ENCODE measurements at regions not wholly inside any gene's neighbourhood (a gene's known extent, or its start where the extent isn't known, plus 50 kb on each side); places are given as distances from the start of the nearest gene placed in this dataset.
A peak's percentile ranks its signal among the peaks of the same experiment; 100 is the strongest.

DNA sequence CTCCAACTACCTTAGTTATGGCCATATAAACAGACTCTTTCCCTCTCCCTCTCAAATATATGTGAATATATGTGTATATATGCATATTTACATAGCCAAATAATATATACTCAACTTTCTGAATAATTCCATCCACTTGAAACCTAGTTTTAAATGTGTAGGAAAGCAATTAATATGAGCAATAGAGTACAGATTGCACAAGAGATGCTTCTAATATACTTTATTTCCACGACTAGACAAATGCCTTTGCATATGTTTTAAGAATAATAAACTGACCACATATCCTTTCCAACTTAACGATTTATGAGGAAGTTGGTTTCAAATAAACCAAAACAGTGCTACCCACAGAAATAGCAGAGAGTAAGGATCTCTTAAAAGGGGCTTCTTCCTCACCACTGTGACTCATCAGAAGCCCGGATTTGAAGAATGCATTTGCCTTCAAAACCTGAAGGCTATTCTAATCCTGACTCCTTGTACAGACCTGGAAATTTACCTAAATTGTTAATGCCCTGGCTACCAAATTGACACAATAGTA lies 266.3 kb downstream of the AHR start:
- peak overlapping the region; percentile 2 for H3K4me2 ChIP-seq (ENCODE audit: low read length)
- Mint-ChIP-seq H3K4me3 (ENCODE audit: unreplicated experiment) (peak overlapping the region; percentile 28), H3K9me3 (ENCODE audit: unreplicated experiment) (peaks cover 15% of the 10 kb centered on the region), H3K36me3 (ENCODE audit: low read depth, unreplicated experiment) (peaks cover 2% of the 10 kb centered on the region), H3K27me3 (ENCODE audit: low read depth, unreplicated experiment) (no peaks in the 10 kb centered on the region), H3K27ac (ENCODE audit: unreplicated experiment) (peak overlapping the region; percentile 58), H3K4me1 (ENCODE audit: low read depth, unreplicated experiment) (peaks cover 11% of the 10 kb centered on the region)
- DNase-seq (ENCODE audit: low read depth) (peak; percentile 85), FAIRE-seq (peak; percentile 29)
- no peak for TF ChIP-seq EZH2 (IDR thresholded peaks at IDR 0.05; ENCODE audit: insufficient read depth, low read length)
- no peak overlapping the region for H2AFZ ChIP-seq (ENCODE audit: low read depth, low read length)
- no peaks in the 10 kb centered on the region for H3K4me1 ChIP-seq (ENCODE audit: insufficient read depth, low read length)
- no peaks in the 10 kb centered on the region for H3K79me2 ChIP-seq (ENCODE audit: insufficient read depth, low read length)
- H3K9ac ChIP-seq (ENCODE audit: low read length) = no peak overlapping the region
- no peaks in the 10 kb centered on the region for H3K9me3 ChIP-seq (ENCODE audit: insufficient read depth, low read depth, low read length)
- no peaks in the 10 kb centered on the region for H4K20me1 ChIP-seq (ENCODE audit: insufficient read depth, low read length)
- H3K36me3 ChIP-seq (ENCODE audit: insufficient read depth, low read length) = no peaks in the 10 kb centered on the region
- no peaks in the 10 kb centered on the region for H3K27me3 ChIP-seq (ENCODE audit: insufficient read depth, low read length)
- H3K4me3 ChIP-seq (ENCODE audit: insufficient read depth, low read depth, low read length) = no peak overlapping the region
- no peak overlapping the region for H3K27ac ChIP-seq (ENCODE audit: low read depth, low read length)

DNA sequence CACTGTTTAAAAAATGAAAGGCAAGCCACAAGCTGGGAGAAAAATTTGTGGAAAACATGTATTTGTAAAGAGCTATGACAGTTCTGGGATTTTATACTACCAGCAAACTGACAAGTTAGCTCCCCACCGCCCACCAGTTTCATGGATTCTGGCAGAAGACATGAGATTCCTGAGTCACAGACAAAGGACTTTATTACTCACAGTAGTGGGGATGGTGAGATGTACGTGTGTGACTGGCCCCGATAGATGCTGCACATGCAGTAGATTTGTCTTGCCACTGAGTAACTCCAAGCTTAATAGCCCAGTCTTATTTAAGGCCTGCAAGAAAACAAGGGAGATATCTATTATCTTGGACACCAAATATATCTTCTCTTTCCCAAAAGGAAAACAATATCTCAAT lies 281.7 kb downstream of the AHR start:
- TF ChIP-seq EZH2 (IDR thresholded peaks at IDR 0.05; ENCODE audit: insufficient read depth, low read length) = no peak
- TF ChIP-seq, protein P1, sequence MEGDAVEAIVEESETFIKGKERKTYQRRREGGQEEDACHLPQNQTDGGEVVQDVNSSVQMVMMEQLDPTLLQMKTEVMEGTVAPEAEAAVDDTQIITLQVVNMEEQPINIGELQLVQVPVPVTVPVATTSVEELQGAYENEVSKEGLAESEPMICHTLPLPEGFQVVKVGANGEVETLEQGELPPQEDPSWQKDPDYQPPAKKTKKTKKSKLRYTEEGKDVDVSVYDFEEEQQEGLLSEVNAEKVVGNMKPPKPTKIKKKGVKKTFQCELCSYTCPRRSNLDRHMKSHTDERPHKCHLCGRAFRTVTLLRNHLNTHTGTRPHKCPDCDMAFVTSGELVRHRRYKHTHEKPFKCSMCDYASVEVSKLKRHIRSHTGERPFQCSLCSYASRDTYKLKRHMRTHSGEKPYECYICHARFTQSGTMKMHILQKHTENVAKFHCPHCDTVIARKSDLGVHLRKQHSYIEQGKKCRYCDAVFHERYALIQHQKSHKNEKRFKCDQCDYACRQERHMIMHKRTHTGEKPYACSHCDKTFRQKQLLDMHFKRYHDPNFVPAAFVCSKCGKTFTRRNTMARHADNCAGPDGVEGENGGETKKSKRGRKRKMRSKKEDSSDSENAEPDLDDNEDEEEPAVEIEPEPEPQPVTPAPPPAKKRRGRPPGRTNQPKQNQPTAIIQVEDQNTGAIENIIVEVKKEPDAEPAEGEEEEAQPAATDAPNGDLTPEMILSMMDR (IDR thresholded peaks at IDR 0.05; ENCODE audit: insufficient read depth, low read depth, low read length) = no peak
- no peak overlapping the region for H3K4me3 ChIP-seq (ENCODE audit: insufficient read depth, low read depth, low read length)
- peak overlapping the region; percentile 5 for H3K9ac ChIP-seq (ENCODE audit: low read length)
- Mint-ChIP-seq H3K27me3 (ENCODE audit: low read depth, unreplicated experiment) (no peaks in the 10 kb centered on the region), H3K36me3 (ENCODE audit: low read depth, unreplicated experiment) (peaks cover 4% of the 10 kb centered on the region), H3K4me1 (ENCODE audit: low read depth, unreplicated experiment) (peaks cover 39% of the 10 kb centered on the region), H3K27ac (ENCODE audit: unreplicated experiment) (peak overlapping the region; percentile 19), H3K4me3 (ENCODE audit: unreplicated experiment) (no peak overlapping the region), H3K9me3 (ENCODE audit: unreplicated experiment) (peaks cover 18% of the 10 kb centered on the region)
- H3K9me3 ChIP-seq (ENCODE audit: insufficient read depth, low read depth, low read length) = no peaks in the 10 kb centered on the region
- DNase-seq (ENCODE audit: low read depth) (peak; percentile 98), FAIRE-seq (peak; percentile 90)
- no peaks in the 10 kb centered on the region for H3K36me3 ChIP-seq (ENCODE audit: insufficient read depth, low read length)
- peaks cover 14% of the 10 kb centered on the region for H3K4me1 ChIP-seq (ENCODE audit: insufficient read depth, low read length)
- H3K79me2 ChIP-seq (ENCODE audit: insufficient read depth, low read length) = no peaks in the 10 kb centered on the region
- no peaks in the 10 kb centered on the region for H4K20me1 ChIP-seq (ENCODE audit: insufficient read depth, low read length)
- peak overlapping the region; percentile 41 for H3K4me2 ChIP-seq (ENCODE audit: low read length)
- H2AFZ ChIP-seq (ENCODE audit: low read depth, low read length) = no peak overlapping the region
- H3K27me3 ChIP-seq (ENCODE audit: insufficient read depth, low read length) = no peaks in the 10 kb centered on the region
- no peak overlapping the region for H3K27ac ChIP-seq (ENCODE audit: low read depth, low read length)

DNA sequence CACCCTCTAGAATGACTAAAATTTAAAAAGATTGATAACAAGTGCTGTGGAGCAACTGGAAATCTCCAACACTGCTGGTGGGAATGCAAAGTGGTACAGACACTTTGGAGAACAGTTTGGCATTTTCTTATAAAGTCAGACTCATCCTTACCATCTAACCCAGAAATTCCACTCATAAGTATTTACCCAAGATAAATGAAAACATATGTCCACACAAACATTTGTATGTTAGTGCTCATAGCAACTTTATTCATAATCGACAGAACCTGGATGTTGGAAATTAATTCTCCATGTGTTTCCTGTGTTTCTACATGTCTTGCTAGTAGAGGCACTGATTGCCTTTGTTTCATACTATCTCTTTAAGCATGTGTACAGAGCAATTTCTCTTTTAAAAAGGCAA lies 282.4 kb downstream of the AHR start:
- FAIRE-seq = no peak

More for the DNA sequence above, 282.4 kb downstream of the AHR start:
- H3K27ac Mint-ChIP-seq (ENCODE audit: unreplicated experiment) = no peak overlapping the region
- TF ChIP-seq, protein P1 (IDR thresholded peaks at IDR 0.05; ENCODE audit: insufficient read depth, low read depth, low read length) = no peak
- no peak for TF ChIP-seq EZH2 (IDR thresholded peaks at IDR 0.05; ENCODE audit: insufficient read depth, low read length)
- no peaks in the 10 kb centered on the region for H3K36me3 ChIP-seq (ENCODE audit: insufficient read depth, low read length)
- H3K79me2 ChIP-seq (ENCODE audit: insufficient read depth, low read length) = no peaks in the 10 kb centered on the region
- no peaks in the 10 kb centered on the region for H4K20me1 ChIP-seq (ENCODE audit: insufficient read depth, low read length)
- H3K9me3 Mint-ChIP-seq (ENCODE audit: unreplicated experiment) = peaks cover 18% of the 10 kb centered on the region
- no peak overlapping the region for H3K27ac ChIP-seq (ENCODE audit: low read depth, low read length)
- no peak overlapping the region for H3K4me3 Mint-ChIP-seq (ENCODE audit: unreplicated experiment)
- H3K9ac ChIP-seq (ENCODE audit: low read length) = no peak overlapping the region
- H2AFZ ChIP-seq (ENCODE audit: low read depth, low read length) = no peak overlapping the region
- DNase-seq (ENCODE audit: low read depth) = no peak
- no peaks in the 10 kb centered on the region for H3K27me3 Mint-ChIP-seq (ENCODE audit: low read depth, unreplicated experiment)
- H3K4me1 Mint-ChIP-seq (ENCODE audit: low read depth, unreplicated experiment) = peaks cover 43% of the 10 kb centered on the region
- H3K36me3 Mint-ChIP-seq (ENCODE audit: low read depth, unreplicated experiment) = peaks cover 4% of the 10 kb centered on the region
- peaks cover 16% of the 10 kb centered on the region for H3K4me1 ChIP-seq (ENCODE audit: insufficient read depth, low read length)
- H3K4me3 ChIP-seq (ENCODE audit: insufficient read depth, low read depth, low read length) = no peak overlapping the region
- no peaks in the 10 kb centered on the region for H3K27me3 ChIP-seq (ENCODE audit: insufficient read depth, low read length)
- no peak overlapping the region for H3K4me2 ChIP-seq (ENCODE audit: low read length)
- H3K9me3 ChIP-seq (ENCODE audit: insufficient read depth, low read depth, low read length) = no peaks in the 10 kb centered on the region

Data from astrocyte (in vitro differentiated cells and primary cell).